ENCODE measurements at regions not wholly inside any gene's neighbourhood (a gene's known extent, or its start where the extent isn't known, plus 50 kb on each side); places are given as distances from the start of the nearest gene placed in this dataset.

DNA sequence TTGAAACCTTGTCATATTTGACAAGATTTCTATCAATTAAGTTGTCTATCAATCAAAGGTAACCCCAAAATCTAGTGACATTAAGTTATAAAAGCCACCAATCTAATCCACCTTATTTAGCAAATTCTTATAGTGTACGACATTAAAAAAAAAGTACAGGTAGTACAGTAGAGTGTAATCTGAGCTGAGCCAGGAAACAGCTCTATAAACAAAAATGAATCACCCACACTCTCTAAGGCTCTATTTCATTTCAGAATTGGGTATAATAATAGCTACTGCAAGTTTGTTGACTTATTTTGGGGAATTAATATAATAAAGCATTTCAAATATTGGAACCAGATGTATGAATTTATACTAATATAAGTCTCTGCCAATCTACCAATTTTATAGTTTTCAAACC lies 342.4 kb upstream of the FLRT2 start:
- TF ChIP-seq POLR2AphosphoS5 (IDR thresholded peaks at IDR 0.05; ENCODE audit: low read depth): no peak
- TF ChIP-seq, protein P1, sequence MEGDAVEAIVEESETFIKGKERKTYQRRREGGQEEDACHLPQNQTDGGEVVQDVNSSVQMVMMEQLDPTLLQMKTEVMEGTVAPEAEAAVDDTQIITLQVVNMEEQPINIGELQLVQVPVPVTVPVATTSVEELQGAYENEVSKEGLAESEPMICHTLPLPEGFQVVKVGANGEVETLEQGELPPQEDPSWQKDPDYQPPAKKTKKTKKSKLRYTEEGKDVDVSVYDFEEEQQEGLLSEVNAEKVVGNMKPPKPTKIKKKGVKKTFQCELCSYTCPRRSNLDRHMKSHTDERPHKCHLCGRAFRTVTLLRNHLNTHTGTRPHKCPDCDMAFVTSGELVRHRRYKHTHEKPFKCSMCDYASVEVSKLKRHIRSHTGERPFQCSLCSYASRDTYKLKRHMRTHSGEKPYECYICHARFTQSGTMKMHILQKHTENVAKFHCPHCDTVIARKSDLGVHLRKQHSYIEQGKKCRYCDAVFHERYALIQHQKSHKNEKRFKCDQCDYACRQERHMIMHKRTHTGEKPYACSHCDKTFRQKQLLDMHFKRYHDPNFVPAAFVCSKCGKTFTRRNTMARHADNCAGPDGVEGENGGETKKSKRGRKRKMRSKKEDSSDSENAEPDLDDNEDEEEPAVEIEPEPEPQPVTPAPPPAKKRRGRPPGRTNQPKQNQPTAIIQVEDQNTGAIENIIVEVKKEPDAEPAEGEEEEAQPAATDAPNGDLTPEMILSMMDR (IDR thresholded peaks at IDR 0.05; ENCODE audit: insufficient read depth, low read length): no peak
- TF ChIP-seq, protein P2, sequence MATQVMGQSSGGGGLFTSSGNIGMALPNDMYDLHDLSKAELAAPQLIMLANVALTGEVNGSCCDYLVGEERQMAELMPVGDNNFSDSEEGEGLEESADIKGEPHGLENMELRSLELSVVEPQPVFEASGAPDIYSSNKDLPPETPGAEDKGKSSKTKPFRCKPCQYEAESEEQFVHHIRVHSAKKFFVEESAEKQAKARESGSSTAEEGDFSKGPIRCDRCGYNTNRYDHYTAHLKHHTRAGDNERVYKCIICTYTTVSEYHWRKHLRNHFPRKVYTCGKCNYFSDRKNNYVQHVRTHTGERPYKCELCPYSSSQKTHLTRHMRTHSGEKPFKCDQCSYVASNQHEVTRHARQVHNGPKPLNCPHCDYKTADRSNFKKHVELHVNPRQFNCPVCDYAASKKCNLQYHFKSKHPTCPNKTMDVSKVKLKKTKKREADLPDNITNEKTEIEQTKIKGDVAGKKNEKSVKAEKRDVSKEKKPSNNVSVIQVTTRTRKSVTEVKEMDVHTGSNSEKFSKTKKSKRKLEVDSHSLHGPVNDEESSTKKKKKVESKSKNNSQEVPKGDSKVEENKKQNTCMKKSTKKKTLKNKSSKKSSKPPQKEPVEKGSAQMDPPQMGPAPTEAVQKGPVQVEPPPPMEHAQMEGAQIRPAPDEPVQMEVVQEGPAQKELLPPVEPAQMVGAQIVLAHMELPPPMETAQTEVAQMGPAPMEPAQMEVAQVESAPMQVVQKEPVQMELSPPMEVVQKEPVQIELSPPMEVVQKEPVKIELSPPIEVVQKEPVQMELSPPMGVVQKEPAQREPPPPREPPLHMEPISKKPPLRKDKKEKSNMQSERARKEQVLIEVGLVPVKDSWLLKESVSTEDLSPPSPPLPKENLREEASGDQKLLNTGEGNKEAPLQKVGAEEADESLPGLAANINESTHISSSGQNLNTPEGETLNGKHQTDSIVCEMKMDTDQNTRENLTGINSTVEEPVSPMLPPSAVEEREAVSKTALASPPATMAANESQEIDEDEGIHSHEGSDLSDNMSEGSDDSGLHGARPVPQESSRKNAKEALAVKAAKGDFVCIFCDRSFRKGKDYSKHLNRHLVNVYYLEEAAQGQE (IDR thresholded peaks at IDR 0.05; ENCODE audit: insufficient replicate concordance, low read depth): no peak
